GM13977 (cell line): ENCODE measurements at regions not wholly inside any gene's neighbourhood (a gene's known extent, or its start where the extent isn't known, plus 50 kb on each side); places are given as distances from the start of the nearest gene placed in this dataset.

ENCODE experiments used
- DNase-seq: peaks from one replicate; pipeline ENCODE4 v3.0.0; 2012; ENCODE audit warnings: low spot score
- in situ Hi-C: fragments of 300-500 bp; cut with MboI; formaldehyde crosslinking; loops from one replicate; pipeline ENCODE4 v1.12.0; 2022; ENCODE audit warnings: low sequenced_read_pairs, low pct_unique_long_range_greater_than_20kb, mixed read lengths, inconsistent platforms; ENCODE audit not compliant: unreplicated experiment
- TF ChIP-seq, protein P1 (sequence below): IDR thresholded peaks from 2 replicates; pipeline ENCODE4 v1.5.1; 2012; ENCODE audit warnings: mild to moderate bottlenecking, control low read depth; ENCODE audit not compliant: insufficient read depth; ENCODE audit errors: extremely low read depth, missing control alignments

DNA sequence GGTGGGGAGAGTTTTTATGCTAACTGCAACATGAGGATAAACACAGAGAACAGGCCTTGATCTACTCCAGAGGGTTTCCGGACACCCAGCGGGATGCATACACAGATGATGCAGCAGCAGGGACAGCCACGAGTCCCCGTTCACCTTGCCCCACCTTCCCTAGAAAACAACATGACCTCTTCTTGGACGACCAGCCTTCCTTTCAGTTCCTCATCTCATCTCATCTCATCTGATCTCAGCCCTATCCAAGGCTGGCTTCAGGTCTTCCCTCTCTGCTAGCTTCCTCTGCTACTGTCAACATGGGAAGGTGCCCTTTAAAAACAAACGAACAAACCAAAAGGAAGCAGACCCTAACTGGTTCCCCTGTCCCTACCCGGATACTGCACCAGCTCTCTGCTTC lies 1356.2 kb downstream of the TBC1D22A start:
- no peak for DNase-seq
- in situ Hi-C loops: no loop called here
- TF ChIP-seq, protein P1, sequence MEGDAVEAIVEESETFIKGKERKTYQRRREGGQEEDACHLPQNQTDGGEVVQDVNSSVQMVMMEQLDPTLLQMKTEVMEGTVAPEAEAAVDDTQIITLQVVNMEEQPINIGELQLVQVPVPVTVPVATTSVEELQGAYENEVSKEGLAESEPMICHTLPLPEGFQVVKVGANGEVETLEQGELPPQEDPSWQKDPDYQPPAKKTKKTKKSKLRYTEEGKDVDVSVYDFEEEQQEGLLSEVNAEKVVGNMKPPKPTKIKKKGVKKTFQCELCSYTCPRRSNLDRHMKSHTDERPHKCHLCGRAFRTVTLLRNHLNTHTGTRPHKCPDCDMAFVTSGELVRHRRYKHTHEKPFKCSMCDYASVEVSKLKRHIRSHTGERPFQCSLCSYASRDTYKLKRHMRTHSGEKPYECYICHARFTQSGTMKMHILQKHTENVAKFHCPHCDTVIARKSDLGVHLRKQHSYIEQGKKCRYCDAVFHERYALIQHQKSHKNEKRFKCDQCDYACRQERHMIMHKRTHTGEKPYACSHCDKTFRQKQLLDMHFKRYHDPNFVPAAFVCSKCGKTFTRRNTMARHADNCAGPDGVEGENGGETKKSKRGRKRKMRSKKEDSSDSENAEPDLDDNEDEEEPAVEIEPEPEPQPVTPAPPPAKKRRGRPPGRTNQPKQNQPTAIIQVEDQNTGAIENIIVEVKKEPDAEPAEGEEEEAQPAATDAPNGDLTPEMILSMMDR: no peak

DNA sequence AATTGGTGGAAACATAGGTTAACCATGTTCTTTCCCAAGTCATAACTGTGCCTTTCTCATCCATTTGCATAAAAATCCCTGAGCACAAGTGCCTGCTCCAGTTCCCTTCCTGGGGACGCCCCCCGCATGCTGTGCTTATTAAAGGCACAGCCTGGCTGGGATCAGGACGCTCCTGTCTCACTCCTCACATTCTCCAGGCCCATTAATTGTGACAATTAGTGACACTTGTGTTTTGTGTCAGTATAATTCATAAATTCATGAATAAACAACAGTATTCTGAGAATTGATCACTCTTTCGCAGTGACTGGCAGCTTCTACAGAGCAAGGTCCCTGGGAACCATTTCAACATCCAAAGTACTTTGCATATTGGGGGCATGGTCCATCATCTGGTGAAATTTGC lies 1354.4 kb downstream of the TBC1D22A start:
- no peak for DNase-seq
- in situ Hi-C loops: no loop called here
- TF ChIP-seq, protein P1: no peak

DNA sequence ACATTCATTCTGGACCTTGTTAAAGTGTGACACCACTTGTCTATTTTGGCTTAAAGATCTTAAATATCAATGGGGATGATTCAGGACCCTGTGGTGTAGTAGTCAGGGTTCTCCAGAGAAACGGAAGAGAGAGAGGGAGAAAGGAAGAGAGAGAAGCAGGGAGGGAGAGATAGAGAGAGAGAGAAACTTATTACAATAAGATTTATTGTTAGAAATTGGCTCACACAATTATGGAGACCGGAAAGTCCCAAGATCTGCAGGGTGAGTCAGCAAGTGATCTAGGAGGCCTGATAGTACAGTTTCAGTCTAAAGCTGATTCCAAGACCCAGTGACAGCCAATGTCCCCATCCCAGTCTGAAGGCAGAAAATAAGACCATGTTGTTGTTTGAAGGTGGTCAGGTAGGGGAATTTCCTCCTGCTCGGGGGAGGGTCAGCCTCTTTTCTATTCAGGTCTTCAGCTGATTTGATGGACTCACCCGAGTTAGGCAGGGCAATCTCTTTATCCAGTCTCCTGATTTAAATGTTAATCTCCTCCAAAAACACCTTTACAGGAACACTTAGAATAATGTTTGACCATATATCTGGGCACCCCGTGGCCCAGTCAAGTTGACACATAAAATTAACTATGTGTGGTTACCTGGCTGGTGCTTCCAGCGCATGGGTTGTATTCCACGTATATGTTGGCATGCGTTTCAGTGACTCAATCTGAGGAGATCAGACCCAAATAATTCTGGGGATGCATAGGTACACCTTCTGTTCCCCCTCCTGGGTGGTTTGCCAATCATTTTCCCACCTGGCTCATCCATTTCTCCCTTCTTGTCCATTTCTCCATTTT lies 1350.5 kb downstream of the TBC1D22A start:
- in situ Hi-C loops: no loop called here
- no peak for DNase-seq
- TF ChIP-seq, protein P1: no peak

DNA sequence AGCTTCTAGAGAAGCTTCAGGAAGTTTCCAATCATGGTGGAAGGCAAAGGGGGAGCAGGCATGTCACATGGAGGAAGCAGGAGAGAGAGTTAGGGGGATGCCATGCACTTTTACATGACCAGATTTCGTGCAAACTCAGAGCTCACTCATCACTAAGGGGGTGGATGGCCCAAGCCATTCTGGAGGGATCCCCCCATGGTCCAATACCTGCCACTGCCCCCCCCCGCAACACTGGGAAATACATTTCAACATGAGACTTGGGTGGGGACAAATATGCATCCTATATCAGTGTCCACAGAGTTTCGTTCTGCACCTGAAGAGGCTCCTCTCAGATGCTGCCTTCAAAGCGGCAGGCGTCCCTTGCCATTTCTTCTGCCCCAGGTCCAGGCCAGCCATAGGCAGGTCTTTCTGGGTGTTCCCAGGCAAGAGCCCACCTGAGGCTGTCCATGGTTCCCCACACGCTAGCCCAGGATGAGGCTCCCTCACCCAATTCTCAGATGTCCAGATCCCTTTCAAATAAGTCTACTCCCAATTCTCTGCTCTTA lies 1344.3 kb downstream of the TBC1D22A start:
- DNase-seq: no peak
- TF ChIP-seq, protein P1: no peak
- in situ Hi-C loops: no loop called here

DNA sequence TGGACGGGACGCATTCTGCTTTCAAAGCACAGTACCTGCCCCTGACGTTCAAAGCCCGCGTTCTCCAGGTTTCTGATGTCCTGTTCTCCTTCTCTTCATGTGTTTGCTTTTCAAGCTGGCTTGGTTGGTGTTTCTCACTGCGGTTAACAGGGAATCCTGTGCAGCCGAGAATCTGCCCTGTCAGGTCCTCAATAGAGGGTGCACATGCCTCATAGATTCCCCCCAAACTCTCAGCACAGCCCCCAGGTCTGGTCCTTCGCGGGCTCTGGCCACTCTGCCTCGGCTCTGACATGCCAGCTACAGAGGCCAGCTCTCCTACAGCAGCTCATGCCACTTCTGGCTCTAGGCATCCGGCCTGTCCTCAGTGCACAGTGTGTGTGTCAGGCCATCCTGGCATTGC lies 1343.8 kb downstream of the TBC1D22A start:
- TF ChIP-seq, protein P1: no peak
- DNase-seq: no peak
- in situ Hi-C loops: no loop called here

DNA sequence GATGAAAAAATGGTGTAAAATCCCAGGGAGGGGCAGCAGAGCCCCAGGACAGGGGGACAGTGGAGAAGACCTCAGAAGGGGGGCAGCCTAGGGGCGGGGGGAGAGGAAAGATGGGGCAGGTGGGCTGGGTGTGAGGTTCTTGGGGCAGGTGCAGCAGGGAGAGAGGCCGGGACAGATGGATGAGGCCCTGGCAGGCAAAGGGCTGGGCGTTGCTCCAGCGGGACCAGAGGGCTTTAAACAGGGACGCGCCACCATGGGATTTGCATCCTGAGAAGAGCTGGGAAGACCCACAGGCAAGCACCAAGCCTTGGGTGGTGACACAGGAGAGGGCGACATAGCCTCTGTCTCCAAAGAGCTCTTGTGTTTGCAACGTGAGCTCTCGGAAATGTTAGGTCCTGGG lies 1342.8 kb downstream of the TBC1D22A start:
- TF ChIP-seq, protein P1: no peak
- no peak for DNase-seq
- in situ Hi-C loops: no loop called here
